ENCODE measurements at regions not wholly inside any gene's neighbourhood (a gene's known extent, or its start where the extent isn't known, plus 50 kb on each side); places are given as distances from the start of the nearest gene placed in this dataset.

- no peak for DNase-seq (ENCODE audit: low read depth)
Measured at GRCh38 chr3:73867524-73867923, 242.8 kb upstream of the PDZRN3 start.

GRCh38 chr3:73866846-73867245, 242.1 kb upstream of the PDZRN3 start:
- DNase-seq (ENCODE audit: low read depth), result no peak

DNA sequence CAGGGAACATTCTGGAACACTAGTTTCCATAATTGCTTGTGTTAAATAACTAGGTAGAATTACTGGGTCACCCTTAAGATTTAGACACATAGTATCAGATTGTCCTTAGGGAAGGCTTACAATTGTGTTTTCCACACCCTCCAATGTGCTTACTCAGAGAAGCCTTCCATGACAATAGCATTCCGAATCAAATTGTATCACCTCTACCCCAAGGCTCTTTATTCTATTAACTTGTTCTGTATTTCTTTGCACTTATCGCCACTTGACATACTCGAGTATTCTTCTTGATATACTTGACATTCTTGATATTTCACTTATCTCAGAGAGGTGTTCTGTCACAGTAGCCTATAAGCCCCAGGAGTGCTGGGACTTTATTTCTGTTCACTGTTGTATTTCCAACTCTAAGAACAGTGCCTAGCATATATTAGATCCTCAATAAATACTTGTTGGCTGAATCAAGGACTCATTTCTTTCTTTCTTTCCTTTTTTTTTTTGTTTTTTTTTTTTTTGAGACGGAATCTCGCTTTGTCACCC, 238.9 kb upstream of the PDZRN3 start:
- DNase-seq (ENCODE audit: low read depth), result no peak

DNA sequence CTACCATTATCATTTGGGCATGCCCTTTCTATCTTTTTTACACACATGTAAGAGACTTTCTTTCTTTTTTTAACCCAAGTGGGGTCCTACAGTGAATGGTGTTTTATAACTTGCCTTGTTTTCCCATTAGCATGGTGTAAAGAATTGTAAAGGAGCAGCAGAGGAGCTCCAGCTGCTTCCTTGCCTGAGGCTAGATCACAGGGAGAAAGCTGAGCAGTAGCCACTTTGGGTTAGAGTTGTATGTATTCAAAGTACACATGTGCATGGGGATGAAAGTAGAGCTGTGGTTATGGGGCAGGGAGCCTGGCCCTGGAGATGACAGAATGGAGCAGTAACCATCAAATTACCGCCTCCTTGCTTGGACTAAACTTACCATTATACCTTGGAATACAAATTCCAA, 231.1 kb upstream of the PDZRN3 start:
- no peak for DNase-seq (ENCODE audit: low read depth)

DNA sequence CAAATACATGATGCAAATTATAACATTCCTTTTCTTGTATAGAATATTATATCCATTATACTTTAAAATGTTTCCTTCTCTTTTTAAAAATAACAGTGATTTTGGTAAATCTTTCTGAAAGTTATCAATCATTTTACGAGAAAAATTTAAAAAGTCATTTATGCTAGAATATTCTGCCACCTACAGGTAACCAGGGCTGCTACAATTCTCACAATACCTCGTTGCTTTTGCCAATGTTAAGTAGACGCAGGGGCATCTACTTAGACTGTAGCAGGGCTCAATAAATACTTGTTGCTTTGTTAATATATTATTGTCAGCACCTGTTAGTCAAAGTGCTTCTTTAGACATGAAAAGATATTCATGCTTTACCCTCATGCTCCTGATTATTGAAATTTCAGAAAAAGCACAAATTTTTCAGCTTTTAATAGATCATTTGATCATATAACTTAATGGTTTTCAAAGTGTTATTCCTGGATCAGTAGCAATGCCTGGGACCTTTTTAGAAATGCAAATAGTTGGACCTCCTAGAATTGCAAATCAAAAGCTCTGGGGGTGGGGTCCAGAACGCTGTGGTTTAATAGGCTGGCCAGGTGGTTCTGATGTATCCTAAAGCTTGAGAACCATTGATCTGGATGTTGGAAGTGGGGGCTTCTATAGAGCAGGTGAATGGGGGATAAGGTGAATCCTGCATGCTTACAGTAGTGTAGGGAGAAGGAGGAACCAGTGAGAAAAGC, 223.6 kb upstream of the PDZRN3 start:
- no peak for DNase-seq (ENCODE audit: low read depth)

GRCh38 chr3:73846951-73847350, 222.2 kb upstream of the PDZRN3 start:
- no peak for DNase-seq (ENCODE audit: low read depth)

GRCh38 chr3:73839032-73839431, 214.3 kb upstream of the PDZRN3 start:
- DNase-seq (ENCODE audit: low read depth), result no peak

DNA sequence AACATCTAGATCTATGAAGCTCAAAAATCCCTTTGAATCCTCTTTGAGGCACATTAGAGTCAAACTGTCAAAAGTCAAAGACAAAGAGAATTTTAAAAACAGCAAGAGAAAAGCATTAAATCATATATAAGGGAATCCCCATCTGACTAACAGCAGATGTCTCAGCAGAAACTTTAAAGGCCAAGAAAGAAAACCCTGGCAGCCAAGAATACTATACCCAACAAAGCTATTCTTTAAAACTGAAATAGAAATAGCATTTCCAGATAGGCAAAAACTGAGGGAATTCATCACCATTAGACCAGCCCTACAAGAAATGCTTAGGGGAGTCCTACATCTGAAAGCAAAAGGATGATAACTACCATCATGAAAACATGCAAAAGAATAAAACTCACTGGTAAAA, 211.2 kb upstream of the PDZRN3 start:
- no peak for DNase-seq (ENCODE audit: low read depth)

DNA sequence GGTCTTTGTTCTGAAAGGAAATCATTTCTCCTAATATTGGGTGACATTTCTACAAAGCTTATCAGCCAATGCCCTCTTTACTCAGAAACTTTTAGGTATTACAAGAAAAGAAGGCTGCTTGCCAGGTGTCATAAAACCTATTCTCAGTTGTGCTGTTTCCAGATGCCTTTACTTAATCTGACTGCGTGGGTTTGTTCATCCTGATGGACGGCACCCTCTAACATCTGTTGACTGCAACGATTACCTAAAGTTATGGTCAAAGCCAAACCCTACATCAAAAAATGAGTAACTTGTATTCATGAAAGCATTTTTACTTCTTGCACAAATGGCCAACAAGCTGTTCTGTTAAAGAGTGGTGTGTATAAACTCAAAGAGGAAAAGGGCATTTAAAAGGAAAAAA, 207.7 kb upstream of the PDZRN3 start:
- DNase-seq (ENCODE audit: low read depth), result no peak

DNA sequence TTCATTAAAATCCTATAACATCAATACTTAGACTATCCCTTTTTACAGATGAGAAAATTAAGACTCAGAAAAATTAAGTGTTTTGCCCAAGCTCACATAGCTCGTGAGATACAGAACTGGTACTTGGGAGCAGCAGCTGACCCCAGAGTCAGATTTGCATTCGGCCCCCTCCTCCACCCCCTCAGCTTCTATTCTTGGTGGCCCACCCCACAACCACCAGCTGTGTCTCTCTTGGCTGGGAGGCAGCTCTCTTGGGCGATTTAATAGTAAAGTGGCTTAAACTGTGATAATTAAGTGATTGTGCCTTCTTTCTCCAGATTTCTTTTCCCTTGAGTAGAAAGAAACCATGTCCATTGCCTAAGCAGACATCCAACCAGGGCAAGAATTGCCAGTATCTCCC, 203.6 kb upstream of the PDZRN3 start:
- DNase-seq (ENCODE audit: low read depth), result no peak

DNA sequence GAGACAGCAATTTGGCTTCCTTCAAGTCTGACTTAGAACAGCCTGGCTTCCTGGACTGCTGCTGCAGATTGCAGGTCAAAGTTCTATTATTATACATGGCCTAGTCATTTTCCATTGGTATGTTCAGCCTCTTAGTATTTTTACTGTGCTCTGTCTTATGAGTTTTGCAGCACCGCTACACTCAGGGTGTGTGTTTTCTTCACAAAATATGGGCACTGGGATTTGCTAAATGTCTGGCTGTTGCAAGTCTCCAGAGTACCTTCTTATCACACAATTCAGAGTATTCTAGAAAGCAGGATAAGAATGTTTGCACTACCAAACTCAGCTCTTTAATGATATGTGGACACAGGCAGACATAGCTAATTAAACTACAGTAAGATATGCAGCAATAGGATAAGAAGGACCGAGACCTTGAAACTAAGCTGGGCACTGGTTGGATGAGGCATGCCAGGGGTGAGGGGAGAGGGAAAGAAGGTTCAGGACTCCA, 203.0 kb upstream of the PDZRN3 start:
- DNase-seq (ENCODE audit: low read depth), result no peak

DNA sequence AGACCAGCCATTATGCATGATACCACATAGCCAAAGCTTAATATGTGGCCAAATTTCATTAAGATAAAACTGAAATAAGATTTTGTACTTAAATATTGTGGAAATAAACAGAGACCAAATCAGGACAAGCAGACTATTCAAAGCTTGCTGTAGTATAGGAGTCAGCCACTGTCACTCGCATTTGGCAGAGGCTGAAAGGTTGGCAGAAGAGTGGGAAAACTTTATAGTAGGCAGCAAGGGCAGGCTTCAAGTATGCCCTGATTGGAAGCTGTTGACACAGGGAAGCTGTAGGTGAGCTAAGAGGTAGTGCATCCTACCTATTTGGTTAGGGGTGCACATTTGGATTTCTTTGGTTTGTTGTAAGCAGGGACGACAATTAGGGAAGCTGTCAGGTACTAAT, 202.5 kb upstream of the PDZRN3 start:
- no peak for DNase-seq (ENCODE audit: low read depth)

- DNase-seq (ENCODE audit: low read depth), result peak; percentile 25
Measured at GRCh38 chr3:73820896-73821295, 196.2 kb upstream of the PDZRN3 start.

DNA sequence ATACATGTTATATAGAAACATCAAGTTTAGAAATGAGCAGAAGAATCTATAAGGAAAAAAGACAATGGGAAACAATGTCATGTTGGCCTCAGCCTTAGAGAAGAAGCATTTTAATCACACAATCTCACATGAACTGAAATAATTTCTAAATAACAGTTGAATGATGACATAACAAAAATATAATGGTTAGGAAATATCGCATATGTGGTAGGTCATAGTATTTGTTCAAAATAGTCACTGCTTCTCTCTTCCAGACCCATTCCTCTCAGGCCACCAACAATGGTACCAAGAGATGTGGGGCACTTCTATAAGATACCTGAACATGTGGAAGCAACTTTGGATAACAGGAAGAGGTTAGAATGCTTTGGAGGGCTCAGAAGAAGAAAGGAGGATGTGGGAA, 195.7 kb upstream of the PDZRN3 start:
- DNase-seq (ENCODE audit: low read depth), result no peak

- no peak for DNase-seq (ENCODE audit: low read depth)
Measured at GRCh38 chr3:73815966-73816365, 191.2 kb upstream of the PDZRN3 start.

- DNase-seq (ENCODE audit: low read depth), result no peak
Measured at GRCh38 chr3:73813692-73814292, 189.1 kb upstream of the PDZRN3 start.

DNA sequence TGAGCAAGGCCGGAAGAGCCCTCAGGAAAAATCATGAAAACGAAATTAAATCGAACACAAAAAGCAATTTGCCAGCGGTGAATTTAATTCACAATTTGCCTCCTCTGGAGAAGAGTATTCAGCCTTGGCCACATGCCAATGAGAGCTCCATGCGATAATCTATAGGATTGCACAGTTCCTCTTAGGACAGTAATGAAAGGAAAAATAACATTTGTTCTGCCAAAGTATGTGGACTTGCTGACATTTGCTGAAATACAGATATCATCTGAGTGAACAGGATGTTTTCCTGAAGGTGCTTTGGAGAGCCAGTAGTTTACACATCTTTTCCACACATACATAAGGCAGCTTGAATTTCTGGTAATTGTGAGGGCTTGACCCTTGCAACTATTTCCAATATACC, 188.6 kb upstream of the PDZRN3 start:
- DNase-seq (ENCODE audit: low read depth), result no peak

DNA sequence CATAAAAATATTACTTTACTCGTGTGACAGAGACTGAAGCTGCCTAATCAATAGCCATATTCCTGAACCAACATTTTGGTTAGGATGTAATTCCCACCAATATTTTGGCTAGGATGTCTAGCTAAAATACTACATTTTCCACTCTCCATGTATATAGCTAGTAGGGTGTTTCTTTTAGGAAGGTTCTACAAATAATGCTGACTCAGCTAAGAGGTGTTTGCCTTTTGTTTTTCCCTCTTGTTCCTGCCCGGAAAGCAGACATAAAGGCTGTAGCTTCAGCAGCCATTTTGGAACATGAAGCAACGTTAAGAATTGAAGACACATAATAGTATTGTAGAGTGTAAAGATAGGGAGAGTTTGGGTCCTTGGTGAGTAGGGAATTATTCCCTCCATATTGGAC, 187.3 kb upstream of the PDZRN3 start:
- no peak for DNase-seq (ENCODE audit: low read depth)

- no peak for DNase-seq (ENCODE audit: low read depth)
Measured at GRCh38 chr3:73808862-73809509, 184.2 kb upstream of the PDZRN3 start.

DNA sequence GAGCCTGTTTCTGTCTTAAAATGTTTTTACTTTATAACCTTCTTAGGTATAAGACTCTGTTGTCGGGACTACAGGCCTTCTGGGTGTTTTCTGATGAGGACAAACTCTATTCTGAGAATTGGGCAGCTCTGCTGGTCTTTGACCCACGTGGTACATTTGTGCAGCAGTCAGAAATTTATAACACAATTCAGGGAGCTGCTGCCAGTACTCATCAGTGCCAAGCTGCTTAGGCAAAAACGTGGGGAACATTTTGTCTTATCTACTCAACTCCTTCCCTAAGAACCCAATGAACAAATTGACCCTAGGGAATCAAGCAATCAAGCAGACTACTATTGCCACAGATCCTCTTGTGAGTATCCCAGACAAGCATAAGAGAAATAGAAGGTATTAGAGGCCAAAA, 180.7 kb upstream of the PDZRN3 start:
- DNase-seq (ENCODE audit: low read depth), result no peak

DNA sequence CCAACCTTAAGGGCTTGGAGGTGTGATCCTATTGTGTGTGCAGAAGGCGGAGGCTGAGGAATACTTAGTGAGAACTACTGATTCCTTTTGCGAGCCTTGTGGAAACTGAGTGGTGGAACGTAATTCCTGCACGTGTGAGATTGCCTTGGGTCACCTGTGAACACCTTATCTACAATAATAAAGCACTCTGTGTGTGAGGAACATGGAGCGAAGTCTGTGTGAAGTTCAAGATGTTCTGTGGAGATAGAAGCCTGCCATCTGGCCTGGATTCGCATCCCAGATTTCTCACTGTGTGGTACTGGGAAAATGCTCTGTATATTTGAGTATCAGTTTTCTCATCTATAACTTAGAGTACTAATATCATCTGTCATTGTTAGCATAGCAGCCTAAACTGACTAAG, 179.5 kb upstream of the PDZRN3 start:
- DNase-seq (ENCODE audit: low read depth), result no peak

DNA sequence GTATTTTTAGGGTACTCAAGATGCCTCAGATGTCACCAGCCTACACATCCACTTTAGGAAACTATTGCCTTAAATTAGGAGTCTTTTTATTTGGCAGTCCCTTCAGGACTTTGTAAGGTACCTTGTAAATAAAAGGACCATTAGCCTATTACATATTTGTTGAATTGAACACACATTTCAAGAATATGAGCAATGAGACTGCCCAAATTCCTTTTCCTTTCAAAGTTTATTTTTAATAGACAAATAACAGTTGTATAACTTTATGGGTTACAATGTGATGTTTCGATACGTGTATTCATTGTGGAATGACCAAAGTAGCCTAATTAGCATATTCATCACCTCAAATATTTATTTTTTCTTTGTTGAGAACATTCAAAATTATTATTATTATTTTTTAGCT, 176.7 kb upstream of the PDZRN3 start:
- DNase-seq (ENCODE audit: low read depth), result no peak

DNA sequence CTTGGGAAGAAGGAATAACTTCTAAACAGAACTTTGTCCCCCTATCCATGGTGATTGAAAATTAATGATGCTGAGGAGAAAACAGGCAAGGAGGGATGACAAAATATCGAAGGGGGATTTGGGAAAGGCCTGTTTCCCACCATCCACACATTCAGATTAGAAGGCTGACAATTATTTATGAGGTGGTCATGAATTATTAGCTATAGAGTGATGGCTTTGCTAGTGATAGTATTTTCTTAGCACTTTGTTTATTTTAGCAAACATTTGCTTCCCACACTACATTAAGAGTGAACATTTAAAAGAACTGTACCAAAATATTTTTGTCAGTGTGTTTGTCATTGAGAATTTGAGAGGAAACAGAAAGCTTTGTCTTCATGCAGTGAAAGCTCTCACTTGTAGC, 172.6 kb upstream of the PDZRN3 start:
- DNase-seq (ENCODE audit: low read depth), result no peak

All from GM04503 (cell line).